ENCODE measurements at regions not wholly inside any gene's neighbourhood (a gene's known extent, or its start where the extent isn't known, plus 50 kb on each side); places are given as distances from the start of the nearest gene placed in this dataset.

- no peak for TF ChIP-seq CTCF (IDR thresholded peaks at IDR 0.05; ENCODE audit: insufficient read depth, low read depth, low read length)
- POLR2A ChIA-PET = no interaction called here
- DNase-seq (ENCODE audit: low read depth) = no peak
Observed at GRCh38 chr21:38936240-38936639, 130.5 kb downstream of the ETS2 start.

DNA sequence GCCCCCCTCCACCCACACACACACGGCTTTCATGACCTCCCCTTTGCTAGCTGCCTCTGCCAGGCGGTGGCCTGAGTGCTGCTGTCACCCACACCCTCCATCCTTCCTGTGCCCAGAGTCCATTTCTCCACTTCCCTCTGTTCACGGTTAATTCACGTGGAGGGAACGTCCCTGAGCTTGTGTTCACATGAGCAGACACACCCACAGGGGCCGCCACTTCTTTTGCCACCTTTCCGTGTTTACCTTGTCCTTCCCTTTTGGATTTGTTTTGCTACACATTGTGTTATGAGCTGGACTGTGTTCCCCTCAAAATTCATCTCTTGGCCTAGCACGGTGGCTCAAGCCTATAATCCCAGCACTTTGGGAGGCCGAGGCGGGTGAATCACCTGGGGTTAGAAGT, 128.0 kb downstream of the ETS2 start:
- Histone ChIP-seq H3K27me3 (ENCODE audit: control insufficient read depth, insufficient read depth, low read length) (no peaks in the 10 kb centered on the region), H3K36me3 (ENCODE audit: control insufficient read depth, insufficient read depth, low read length) (no peaks in the 10 kb centered on the region), H3K4me3 (ENCODE audit: low read depth, low read length) (no peak overlapping the region)
- DNase-seq (ENCODE audit: low read depth) = no peak
- ChIA-PET CTCF (no interaction called here), POLR2A (no interaction called here)
- TF ChIP-seq CTCF (IDR thresholded peaks at IDR 0.05; ENCODE audit: insufficient read depth, low read depth, low read length) = no peak

More at GRCh38 chr21:38936240-38936639, 130.5 kb downstream of the ETS2 start:
- H3K36me3 ChIP-seq (ENCODE audit: control insufficient read depth, insufficient read depth, low read length) = no peaks in the 10 kb centered on the region
- no peak overlapping the region for H3K4me3 ChIP-seq (ENCODE audit: low read depth, low read length)
- CTCF ChIA-PET = interaction anchor here (0.6 kb wide), 1 partner anchor 1693 kb away, joined by 3 read pairs; no protein-coding TSS in a partner anchor
- H3K27me3 ChIP-seq (ENCODE audit: control insufficient read depth, insufficient read depth, low read length) = no peaks in the 10 kb centered on the region

- POLR2A ChIA-PET = no interaction called here
- no peaks in the 10 kb centered on the region for H3K27me3 ChIP-seq (ENCODE audit: control insufficient read depth, insufficient read depth, low read length)
- H3K36me3 ChIP-seq (ENCODE audit: control insufficient read depth, insufficient read depth, low read length) = no peaks in the 10 kb centered on the region
- no peak for TF ChIP-seq CTCF (IDR thresholded peaks at IDR 0.05; ENCODE audit: insufficient read depth, low read depth, low read length)
- no peak overlapping the region for H3K4me3 ChIP-seq (ENCODE audit: low read depth, low read length)
- no peak for DNase-seq (ENCODE audit: low read depth)
- CTCF ChIA-PET = no interaction called here
Observed at GRCh38 chr21:38931291-38931690, 125.6 kb downstream of the ETS2 start.

- ChIA-PET POLR2A (no interaction called here), CTCF (no interaction called here)
- Histone ChIP-seq H3K27me3 (ENCODE audit: control insufficient read depth, insufficient read depth, low read length) (no peaks in the 10 kb centered on the region), H3K36me3 (ENCODE audit: control insufficient read depth, insufficient read depth, low read length) (no peaks in the 10 kb centered on the region), H3K4me3 (ENCODE audit: low read depth, low read length) (no peak overlapping the region)
- peak; percentile 50 for DNase-seq (ENCODE audit: low read depth)
- TF ChIP-seq CTCF (IDR thresholded peaks at IDR 0.05; ENCODE audit: insufficient read depth, low read depth, low read length) = no peak
Observed at GRCh38 chr21:38930853-38931252, 125.1 kb downstream of the ETS2 start.

DNA sequence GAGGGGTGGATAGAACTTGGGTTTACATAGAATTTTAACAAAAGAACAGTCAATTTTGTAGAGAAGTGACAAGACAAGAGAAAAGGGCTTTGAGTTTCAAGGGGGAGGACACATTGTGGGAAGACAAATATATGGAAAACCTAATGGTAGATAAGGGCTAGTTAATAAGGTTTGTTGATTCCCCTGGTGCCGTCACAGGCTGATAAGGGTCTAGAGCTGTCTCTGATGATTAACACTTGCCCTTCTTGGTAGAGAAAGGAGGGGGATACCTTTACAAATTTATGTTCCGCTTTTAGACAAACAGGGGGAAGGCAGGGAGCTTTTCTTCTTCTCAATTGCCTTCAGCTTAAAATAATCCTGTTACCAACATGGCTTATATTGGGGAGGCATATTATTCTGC, 124.3 kb downstream of the ETS2 start:
- TF ChIP-seq CTCF (IDR thresholded peaks at IDR 0.05; ENCODE audit: insufficient read depth, low read depth, low read length) = no peak
- Histone ChIP-seq H3K27me3 (ENCODE audit: control insufficient read depth, insufficient read depth, low read length) (no peaks in the 10 kb centered on the region), H3K36me3 (ENCODE audit: control insufficient read depth, insufficient read depth, low read length) (no peaks in the 10 kb centered on the region), H3K4me3 (ENCODE audit: low read depth, low read length) (no peak overlapping the region)
- CTCF ChIA-PET = no interaction called here
- POLR2A ChIA-PET = no interaction called here
- DNase-seq (ENCODE audit: low read depth) = no peak
